ENCODE measurements at regions not wholly inside any gene's neighbourhood (a gene's known extent, or its start where the extent isn't known, plus 50 kb on each side); places are given as distances from the start of the nearest gene placed in this dataset.
"Not testable (repeated sequence)": the region's sequence is repeated elsewhere in the genome, so short reads cannot be mapped to it uniquely, and the experiment has no call there.

DNA sequence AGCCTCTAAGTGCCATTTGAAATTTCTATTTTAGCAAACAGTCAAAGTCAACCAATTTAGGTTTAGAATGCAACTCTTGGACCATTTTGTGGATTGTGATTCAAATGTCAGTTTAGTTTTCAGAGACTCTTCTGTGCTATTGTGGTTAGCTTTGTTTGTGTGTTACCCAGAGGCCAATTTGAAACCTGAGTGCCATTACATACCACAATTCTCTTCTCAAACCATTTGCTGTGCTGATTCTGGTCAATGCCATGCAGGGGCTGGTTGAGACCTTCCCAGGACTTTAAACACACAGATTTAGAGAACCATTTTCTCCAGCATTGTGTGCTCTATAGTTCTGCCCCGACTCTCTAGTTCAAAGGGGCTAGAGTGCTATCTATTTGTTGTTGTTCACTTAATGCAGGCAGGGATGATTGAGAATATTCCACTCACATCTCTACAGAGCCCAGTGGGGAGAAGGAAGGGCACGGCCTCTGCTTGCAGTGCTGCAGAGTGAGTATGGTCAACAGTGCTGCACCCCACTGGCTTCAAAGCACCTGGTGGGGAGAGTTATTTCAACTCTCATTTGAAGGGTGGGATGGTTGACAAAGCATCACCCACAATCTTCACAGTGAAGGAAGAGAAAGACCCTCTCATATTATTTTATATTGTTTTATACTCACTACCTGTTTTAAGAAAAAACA is 738.2 kb downstream of the COL12A1 start:
- no peak for DNase-seq

DNA sequence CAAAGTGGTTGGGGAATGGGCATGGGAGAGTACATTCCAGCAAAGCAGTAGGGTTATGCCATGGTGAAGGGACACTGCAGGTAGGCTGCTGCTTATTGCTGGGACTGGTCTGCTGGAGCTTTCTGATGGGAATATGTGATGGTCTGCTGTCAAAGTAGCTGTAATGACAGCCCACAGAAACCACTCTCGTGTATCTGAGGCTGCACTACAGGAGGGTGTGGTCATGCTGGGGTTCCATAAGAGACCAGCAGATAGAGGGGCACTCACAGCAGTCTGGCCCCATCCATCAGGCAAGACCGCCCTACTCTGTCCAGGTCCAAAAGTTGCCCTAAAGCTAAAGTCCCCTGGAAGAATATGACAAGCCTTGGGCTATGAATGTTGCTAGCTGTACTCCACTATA is 739.3 kb downstream of the COL12A1 start:
- no peak for DNase-seq

DNA sequence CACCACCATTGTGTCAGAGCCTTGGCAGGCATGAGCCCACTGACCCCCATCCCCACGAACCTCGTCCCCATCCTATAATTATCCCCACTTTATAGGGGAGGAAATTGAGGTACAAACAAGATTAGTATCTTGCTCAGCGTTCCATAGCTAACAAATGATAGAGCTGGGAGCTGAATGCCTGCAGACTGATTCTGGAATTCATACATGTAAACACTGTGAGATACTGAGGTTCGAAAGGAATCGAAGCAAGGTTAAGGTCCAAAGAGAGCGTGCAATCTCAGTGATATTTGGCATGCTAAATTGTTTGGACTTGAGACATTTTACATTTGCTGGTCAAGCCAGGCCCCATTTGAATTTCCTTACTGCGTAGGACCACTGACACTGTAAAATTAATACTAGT is 746.6 kb downstream of the COL12A1 start:
- no peak for DNase-seq

DNA sequence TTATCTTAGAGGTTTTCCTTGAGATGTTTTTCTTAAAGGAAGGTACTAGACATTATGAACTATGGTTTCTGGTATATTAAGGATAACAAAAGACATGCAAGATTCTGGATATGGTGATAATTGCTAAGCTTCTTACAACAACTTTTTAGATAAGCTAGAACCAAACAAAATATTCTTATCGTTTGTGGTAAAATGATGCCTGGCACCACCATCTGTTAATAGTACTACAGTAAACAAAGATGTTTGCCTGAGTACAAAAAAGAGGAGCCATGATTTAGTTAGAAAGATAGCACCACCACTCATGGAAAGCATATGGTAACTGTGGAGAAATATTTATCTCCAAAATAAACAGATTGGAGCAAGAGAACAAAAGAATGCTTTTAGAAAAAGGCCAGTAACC is 747.3 kb downstream of the COL12A1 start:
- no peak for DNase-seq

DNA sequence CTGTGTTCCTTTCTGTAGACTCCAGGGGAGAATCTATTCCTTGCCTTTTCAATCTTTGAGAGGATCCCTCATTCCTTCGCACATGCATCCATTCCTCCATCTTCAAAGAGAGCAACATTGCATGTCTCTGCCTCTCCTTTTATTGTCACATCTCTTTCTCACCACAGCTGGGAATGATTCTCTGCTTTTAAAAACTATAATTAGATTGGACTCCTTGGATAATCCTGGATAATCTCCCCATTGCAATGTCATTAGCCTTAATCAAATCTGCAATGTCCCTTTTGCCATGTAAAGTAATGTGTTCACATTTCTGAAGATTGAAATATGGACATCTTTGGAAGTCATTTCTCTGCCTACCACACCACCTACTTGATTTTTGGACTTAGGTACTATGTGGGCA is 750.1 kb downstream of the COL12A1 start:
- DNase-seq, result no peak

DNA sequence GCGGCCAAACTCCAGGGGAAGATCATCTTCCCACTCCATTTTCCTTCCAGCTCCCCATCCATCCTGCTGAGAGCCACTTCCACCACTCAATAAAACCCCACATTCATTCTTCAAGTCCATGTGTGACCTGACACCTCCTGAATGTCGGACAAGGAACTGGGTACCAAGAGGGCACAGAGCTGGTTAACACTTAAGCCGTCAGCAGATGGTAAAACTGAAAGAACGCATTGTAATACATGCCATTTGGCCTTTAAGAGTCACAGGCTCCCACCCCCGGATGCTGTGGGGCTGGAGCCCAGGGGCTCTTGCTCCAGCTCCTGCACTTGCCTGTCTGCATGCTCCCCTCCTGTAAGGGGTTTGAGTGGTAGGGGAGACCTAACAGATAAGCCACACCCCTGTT is 753.9 kb downstream of the COL12A1 start:
- no peak for DNase-seq

DNA sequence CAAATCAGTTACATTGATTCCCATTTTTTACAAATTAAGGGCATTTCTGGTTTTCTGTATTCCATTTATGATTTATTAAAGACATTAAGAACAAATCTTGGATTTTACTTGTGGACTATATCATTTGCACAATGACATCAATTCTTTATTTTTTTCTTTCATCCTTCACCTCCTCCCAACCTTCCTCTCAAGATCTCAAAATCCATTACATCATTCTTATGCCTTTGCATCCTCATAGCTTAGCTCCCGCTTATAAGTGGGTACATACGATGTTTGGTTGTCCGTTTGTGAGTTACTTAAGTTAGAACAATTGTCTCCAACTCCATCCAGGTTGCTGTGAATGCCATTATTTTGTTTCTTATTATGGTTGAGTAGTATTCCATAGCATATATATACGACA is 752.8 kb downstream of the CD109 start:
- no peak for DNase-seq

DNA sequence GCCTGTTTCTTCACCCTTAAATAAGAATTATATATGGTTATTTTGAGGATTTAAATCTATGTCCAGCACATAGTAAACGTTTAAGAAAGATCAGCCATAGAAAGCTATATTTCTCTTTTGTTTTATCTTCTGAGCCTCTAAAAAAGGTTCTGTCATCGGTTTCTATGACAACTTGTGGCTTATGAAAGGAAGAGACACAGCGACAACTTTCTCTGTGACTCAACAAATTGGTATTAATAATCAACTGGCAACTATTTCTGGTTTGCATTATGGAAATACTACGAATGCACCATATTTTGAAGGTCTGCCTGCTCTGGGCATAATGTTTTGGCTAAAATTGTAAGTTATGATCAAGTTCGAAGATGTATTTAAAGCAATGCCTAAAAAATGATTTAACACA is 751.0 kb downstream of the CD109 start:
- DNase-seq, result no peak

DNA sequence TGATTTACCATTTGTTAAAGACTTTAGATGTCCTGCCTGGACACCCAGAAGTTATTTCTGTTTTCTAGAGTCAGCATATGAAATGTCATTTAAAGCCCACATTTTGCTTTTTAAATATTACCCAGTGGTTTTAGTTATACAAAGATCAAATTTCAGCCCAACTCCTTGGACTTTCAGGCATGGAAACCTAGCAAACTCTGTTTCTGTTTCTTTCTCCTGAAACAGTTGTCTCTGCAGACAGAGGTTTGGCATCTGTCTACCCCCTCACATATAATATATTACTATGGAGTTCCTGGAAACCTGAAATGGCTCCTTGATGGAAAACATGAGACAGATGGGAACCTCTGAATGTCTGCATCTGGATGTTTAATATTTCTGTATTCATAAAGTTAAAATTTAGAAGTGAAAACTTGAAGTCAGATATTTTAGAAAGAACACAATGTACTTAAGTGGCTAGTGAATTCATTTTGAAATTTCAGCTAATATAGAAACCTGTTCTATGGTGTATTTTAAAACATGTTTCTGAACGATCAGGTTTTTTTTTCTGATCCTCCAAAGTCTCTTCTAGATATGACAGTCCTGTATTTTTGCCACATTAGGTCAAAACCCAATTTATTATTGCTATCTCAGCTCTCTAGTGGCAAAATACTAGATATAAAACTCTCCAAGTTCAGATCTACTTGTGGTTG is 743.3 kb downstream of the CD109 start:
- DNase-seq, result no peak

DNA sequence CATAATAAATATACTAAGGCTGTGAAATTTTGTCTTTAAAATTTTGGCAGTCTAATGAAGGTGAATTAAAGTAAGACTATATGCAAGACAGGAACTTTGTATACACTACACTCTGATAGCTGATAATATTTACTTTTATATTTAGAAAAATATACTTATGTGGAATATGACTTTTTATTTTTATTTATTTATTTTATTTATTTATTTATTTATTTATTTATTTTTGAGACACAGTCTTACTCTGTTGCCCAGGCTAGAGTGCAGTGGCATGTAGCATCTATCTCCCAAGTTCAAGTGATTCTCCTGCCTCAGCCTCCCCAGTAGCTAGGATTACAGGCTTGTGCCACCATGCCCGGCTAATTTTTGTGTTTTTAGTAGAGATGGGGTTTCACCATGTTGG is 742.4 kb downstream of the CD109 start:
- not testable (repeated sequence) for DNase-seq

DNA sequence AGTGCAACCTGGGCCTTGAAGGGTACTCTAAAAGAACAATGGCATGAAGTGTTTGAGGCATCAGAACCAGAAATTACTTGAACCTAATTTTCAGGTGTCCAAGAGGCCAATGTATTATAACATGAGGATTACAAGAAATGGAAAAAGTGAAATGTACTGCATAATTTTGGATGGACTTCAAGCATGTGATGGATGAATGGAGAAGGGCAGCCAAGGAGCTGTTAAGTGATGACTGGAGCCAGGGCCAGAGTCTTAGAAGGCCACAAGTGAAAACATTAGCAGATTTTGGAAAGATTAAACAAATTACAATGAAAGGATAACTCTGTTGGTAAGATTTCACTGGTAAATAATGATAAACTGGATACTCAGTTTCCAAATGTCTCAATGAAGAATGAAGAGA is 738.2 kb downstream of the CD109 start:
- no peak for DNase-seq

DNA sequence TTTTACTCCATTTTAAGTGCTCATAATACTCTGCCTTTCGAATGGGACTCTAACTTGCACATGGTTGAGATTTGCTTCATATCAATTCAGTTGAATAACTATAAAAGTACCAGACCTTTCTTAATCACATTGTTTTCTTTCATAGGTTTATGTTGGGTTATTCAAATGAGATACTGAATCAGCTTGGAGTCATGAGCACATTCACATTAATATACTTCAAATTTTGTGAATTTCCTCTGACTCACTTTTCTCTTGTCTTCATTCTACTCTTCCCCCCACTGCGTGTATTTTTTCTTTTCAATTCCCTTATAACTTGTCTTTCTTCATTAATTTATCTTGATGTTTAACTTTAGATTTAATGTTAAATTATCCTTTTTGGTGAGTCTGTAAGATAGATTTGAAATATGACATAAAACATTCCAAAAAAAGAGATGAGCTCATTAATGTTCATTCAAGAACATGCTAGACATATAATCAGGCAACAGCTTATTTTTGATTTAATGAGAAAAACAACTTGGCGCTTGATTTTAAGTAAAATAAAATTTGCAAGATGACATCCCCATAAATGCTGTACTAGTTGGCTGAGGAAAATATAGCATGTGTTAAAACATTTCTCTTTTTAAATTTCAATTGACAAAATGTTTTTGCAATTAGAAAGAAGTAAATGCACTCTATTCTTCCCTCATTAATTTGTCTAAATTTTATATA is 736.0 kb downstream of the CD109 start:
- no peak for DNase-seq

DNA sequence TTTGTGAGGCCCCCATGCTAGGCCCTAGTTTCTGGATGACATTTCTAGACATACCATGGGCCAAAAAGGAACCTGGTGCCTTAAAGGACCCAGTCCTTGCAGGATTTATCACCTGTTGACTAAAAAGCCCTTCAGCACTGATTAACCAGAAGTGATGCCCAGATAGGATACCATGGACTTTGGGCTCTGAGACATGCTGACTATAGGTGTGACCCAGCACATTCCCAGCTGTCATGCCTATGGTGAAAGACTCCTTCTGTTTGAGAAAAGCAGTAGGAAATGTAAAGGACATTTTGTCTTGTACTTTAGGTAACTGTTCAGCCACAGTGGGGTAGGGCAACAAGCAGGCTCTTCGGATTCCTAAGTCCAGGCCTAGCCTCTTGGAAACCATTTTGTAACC is 724.2 kb downstream of the CD109 start:
- no peak for DNase-seq

DNA sequence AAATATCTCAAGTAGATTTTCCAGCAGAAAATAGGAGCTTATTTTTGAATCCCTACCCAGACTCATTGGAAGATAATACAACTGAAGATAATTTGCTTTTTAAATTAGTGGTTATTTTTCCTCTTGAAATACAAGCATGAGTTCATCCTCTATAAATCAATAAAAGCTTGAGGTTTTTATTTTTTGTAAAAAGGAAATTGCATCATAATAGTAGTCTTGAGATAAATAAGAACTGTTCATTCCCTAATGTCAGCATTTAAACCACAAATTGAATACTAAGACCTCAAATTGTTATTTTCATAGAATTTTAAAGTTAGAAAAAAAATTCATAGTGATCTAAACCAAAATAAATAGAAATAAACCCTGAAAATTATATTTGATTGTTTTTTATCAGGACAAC is 719.1 kb downstream of the CD109 start:
- DNase-seq, result no peak

DNA sequence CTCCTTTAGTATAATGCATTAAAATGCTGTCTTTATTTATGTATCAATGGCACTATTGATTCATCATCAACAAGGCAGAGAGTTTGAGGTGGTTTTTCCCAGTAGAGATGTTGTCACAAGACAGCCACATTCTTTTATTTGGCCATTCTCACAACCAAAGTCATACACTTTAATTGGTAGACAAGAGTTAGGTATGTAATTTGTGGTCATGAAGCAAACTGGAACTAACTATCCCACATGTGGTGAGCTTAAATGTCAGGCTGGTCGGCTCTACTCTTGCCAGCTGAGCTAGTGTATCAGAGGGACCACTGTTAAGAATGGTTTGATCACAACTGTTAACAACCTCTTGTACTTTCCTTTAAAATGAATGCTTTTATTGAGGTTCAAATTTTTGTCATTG is 714.6 kb downstream of the CD109 start:
- no peak for DNase-seq

DNA sequence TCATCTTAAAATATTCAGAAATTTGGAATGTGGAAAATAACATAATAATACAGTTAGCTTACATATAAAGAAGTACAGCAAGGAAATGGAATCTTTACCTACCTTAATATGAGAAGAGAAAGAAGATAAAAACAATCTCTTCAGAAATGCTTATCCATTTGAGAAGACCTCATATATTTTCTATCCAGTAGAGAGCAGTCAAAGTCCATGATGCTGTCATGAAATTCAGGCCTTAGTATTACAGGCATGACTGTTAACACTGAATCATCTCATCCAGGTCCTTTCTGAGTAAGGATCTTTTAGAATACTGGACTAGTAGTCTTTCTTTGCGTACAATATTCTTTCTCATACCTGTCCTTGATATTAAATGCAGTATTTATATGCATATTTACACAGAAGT is 713.4 kb downstream of the CD109 start:
- DNase-seq, result no peak

DNA sequence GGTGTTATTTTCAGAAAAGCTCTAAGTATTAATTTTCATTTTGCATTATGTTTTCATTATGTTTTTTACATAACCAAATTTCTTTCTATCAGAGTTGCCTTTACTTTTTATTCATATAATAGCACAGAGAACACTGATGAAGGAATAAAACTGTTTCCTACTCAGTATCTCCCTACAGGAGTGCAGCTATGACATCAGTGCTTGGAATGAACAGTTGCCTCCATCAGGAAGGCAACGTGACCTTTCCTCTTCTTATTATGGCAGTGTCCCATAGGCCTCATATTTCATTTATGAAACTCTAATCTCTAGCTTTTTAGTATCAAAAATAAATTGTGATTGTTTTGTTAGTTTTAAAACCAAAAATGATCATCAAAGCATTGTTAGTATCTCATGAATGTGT is 712.8 kb downstream of the CD109 start:
- no peak for DNase-seq

DNA sequence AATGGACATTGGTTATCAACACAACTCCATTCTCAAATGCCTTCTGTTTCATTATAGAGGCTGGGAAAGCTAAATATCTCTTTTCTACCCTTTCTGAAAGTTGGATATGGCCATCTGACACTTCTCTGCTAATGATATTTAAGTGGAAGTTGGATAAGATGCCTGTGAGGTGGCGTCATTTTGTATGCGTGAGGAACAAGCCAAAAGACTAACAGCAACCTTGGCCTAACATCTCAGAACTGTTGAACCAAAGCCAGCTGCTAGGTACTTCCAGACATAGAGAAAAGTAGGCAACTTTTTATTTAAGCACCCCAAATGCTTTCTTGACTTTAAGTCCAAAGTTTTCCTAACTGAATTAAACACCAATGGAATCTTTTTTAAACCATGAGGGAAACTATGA is 708.4 kb downstream of the CD109 start:
- DNase-seq, result no peak

DNA sequence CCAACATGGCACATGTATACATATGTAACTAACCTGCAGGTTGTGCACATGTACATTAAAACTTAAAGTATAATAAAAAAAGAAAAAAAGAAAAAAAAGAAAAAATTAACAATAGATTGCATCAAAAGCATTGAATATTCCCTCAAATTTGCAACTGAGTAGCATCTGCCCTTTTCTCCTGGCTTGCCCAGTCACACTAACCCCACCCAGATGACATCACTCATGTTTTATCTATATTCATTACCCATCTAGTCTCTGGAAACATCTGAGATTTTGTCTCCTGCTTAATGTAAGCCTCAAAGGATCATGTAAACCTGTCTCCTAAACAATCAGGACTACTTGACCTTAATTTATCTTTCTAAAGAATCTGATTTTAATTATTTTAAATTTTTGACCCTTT is 706.8 kb downstream of the CD109 start:
- no peak for DNase-seq

DNA sequence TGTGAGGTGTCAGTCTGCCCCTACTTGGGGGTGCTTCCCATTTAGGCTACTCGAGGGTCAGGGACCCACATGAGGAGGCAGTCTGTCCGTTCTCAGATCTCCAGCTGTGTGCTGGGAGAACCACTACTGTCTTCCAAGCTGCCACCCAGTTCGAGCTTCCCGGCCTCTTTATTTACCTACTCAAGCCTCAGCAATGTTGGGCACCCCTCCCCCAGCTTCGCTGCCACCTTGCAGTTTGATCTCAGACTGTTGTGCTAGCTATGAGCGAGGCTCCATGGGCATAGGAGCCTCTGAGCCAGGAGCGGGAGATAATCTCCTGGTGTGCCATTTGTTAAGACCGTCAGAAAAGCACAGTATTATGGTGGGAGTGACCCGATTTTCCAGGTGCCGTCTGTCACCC is 682.4 kb downstream of the CD109 start:
- not testable (repeated sequence) for DNase-seq

DNA sequence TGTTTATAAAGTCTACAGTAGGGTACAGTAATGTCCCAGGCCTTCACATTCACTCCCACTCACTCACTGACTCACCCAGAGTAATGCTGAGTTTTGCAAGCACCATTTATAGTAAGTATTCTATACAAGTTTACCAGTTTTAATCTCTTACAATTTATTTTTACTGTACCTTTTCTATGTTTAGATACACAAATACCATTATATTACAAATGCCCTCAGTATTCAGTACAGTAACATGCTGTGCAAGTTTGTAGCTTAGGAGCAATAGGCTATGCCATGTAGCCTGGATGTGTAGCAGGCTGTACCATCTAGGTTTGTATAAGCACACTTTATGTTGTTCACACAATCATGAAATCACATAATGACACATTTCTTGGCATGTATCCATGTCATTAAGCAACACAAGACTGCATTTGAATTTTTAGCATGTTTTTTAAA is 673.6 kb downstream of the CD109 start:
- no peak for DNase-seq

DNA sequence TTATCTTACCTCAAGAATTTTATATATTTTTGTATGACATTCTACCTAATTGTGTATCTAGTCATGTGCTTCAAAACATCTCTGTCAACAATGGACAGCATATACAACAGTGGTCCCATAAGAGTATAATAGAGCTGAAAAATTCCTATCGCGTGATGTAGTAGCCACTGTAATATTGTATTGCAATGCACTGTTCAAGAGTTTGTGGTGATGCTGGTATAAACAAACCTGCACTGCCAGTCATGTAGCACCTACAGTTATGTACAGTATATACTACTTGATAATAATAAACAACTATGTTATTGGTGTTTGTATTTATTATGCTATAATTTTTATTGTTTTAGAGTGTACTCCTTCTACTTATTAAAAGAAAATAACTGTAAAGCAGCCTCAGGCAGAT is 672.7 kb downstream of the CD109 start:
- DNase-seq, result no peak

DNA sequence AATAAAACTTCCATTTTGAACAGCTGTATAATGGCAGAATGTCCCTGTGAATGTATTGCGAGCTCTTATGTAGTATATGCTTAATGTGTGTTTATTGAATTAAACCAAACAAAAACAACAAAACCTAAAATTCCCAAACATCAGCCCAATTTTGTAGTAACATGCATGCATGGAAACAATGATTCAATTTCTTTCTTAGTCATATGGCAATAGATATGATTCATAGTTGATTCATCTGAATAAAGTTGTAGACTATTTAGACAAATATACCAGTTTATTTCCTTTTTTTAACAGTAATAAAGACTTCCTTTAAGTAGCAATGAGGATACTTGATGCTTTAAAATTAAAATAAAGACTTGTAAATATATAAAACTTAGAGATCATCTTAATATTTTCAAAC is 670.6 kb downstream of the CD109 start:
- DNase-seq, result no peak

DNA sequence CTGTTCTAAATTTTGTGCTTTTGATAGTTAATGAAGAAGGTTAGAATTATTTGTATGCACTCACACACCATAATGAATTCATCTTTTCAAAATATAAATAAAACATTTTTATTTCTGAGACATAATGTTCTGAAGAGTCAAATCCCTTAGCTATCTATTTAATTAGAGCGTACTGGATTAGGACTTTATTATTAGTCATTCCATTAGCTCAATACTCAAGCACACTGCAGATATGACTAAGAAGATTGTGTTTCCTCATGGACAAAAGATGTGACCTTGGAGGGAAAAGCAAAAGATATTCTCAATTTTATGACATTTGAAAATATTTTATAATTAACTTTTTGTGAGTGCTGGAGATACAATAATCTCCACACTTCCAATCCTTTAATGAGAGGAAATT is 666.4 kb downstream of the CD109 start:
- DNase-seq, result no peak
